Right lobe of liver (tissue), 4 donors: ENCODE measurements at regions not wholly inside any gene's neighbourhood (a gene's known extent, or its start where the extent isn't known, plus 50 kb on each side); places are given as distances from the start of the nearest gene placed in this dataset.

ENCODE experiments used
- CTCF ChIP-seq, 4 donors: fragments of 200-600 bp in 3 of 4; fragments of 450-650 bp in 1 of 4; IDR thresholded peaks; one replicate each; pipeline versions ENCODE4 v1.5.1 to v1.8.0; 2016 to 2022; ENCODE audit warnings: antibody characterized with exemption in 4 of 4, mild to moderate bottlenecking in 2 of 4
- POLR2A ChIP-seq: fragments of 450-650 bp; IDR thresholded peaks from one replicate; pipeline ENCODE4 v1.6.1; 2017; ENCODE audit warnings: antibody characterized with exemption, mild to moderate bottlenecking
- donor health status: DM: no; HTN: no; CAD: no.
- donor health status: DM: no; HTN: no; CAD: no.
- donor health status: DM: no; HTN: yes; CAD: no.

- TF ChIP-seq CTCF (IDR thresholded peaks at IDR 0.05) (no peak), POLR2A (no peak)
Measured at GRCh38 chr15:96041982-96042733, 288.3 kb upstream of the NR2F2 start.
